PC-9 (cell line): ENCODE measurements at regions not wholly inside any gene's neighbourhood (a gene's known extent, or its start where the extent isn't known, plus 50 kb on each side); places are given as distances from the start of the nearest gene placed in this dataset.

Experiments
- BruUV-seq: library from RNA; stranded (reverse); fragments of 400-500 nt; replicated peaks from 2 replicates; lab custom pipeline; 2021; lab: Mats Ljungman, UMichigan
- CTCF ChIA-PET: fragments of 300-600 bp; sonication (Branson Sonifier 250); formaldehyde crosslinking; loops from one replicate; lab custom pipeline; 2022; ENCODE audit warnings: antibody characterized with exemption; lab: Charles Lee
- POLR2A ChIA-PET: fragments of 300-600 bp; sonication (Branson Sonifier 250); formaldehyde crosslinking; loops from one replicate; lab custom pipeline; 2022; ENCODE audit warnings: antibody characterized with exemption; ENCODE audit not compliant: unreplicated experiment; lab: Charles Lee
- DNase-seq, 2 experiments: peaks; one replicate each; pipeline versions ENCODE4 v3.0.0 to v3.0.0-alpha.2; 2015 to 2022; ENCODE audit warnings: mixed read lengths in 1 of 2
- H2AFZ ChIP-seq: fragments of 200-600 bp; sonication (generic); 2 replicates; pipeline ENCODE4 v1.8.1; 2017; ENCODE audit warnings: antibody characterized with exemption
- H3F3A ChIP-seq: fragments of 200-600 bp; sonication (generic); 2 replicates; pipeline ENCODE4 v1.8.1; 2017; ENCODE audit warnings: antibody characterized with exemption, mild to moderate bottlenecking, low read depth; ENCODE audit not compliant: insufficient read depth
- H3K27ac ChIP-seq: fragments of 200-600 bp; sonication (generic); 2 replicates; pipeline ENCODE4 v1.6.1; 2016; ENCODE audit warnings: mixed run types
- H3K27me3 ChIP-seq: fragments of 200-600 bp; sonication (generic); 2 replicates; pipeline ENCODE4 v1.6.1; 2016; ENCODE audit warnings: low read depth, mixed run types; ENCODE audit not compliant: insufficient read depth
- H3K36me3 ChIP-seq: fragments of 200-600 bp; sonication (generic); 2 replicates; pipeline ENCODE4 v1.6.1; 2016; ENCODE audit warnings: low read depth, mixed run types
- H3K4me1 ChIP-seq: fragments of 200-600 bp; sonication (generic); replicated peaks from 2 replicates; pipeline ENCODE4 v1.6.1; 2016; ENCODE audit warnings: mixed run types; ENCODE audit not compliant: insufficient read depth
- H3K4me2 ChIP-seq: fragments of 200-600 bp; sonication (generic); 2 replicates; pipeline ENCODE4 v1.6.1; 2017; ENCODE audit warnings: mixed run types
- H3K4me3 ChIP-seq: fragments of 200-600 bp; sonication (generic); 2 replicates; pipeline ENCODE4 v1.6.1; 2016; ENCODE audit warnings: mixed run types
- H3K79me2 ChIP-seq: fragments of 200-600 bp; sonication (generic); 2 replicates; pipeline ENCODE4 v1.6.1; 2017; ENCODE audit warnings: low read depth, mixed run types
- H3K9me2 ChIP-seq: fragments of 200-600 bp; sonication (generic); 2 replicates; pipeline ENCODE4 v1.8.1; 2017; ENCODE audit warnings: mild to moderate bottlenecking; ENCODE audit not compliant: insufficient read depth
- H3K9me3 ChIP-seq: fragments of 200-600 bp; sonication (generic); 2 replicates; pipeline ENCODE4 v1.8.1; 2016; ENCODE audit warnings: low read depth; ENCODE audit not compliant: insufficient read depth
- H4K20me1 ChIP-seq: fragments of 200-600 bp; sonication (generic); 2 replicates; pipeline ENCODE4 v1.8.1; 2017; ENCODE audit not compliant: insufficient read depth
- CTCF ChIP-seq: fragments of 200-600 bp; sonication (generic); conservative IDR thresholded peaks from 2 replicates; pipeline ENCODE4 v1.6.1; 2017; ENCODE audit warnings: mixed run types, antibody characterized with exemption, mild to moderate bottlenecking, moderate library complexity
- EZH2 ChIP-seq: fragments of 200-600 bp; sonication (generic); IDR thresholded peaks from 2 replicates; pipeline ENCODE4 v1.8.0; 2017; ENCODE audit warnings: antibody characterized with exemption, low read depth
- intact Hi-C: fragments of 100-400 bp; cut with micrococcal nuclease; formaldehyde crosslinking; loops from one replicate; pipeline ENCODE4 v1.10.0; 2022; ENCODE audit not compliant: unreplicated experiment

GRCh38 chr2:134197445-134197844 lies 56.4 kb upstream of the MGAT5 start:
- no peak for DNase-seq
- no peak for TF ChIP-seq CTCF
- TF ChIP-seq EZH2, result no peak
- no peaks in the 10 kb centered on the region for H4K20me1 ChIP-seq
- CTCF ChIA-PET, result no interaction called here
- H3K9me3 ChIP-seq, result no peaks in the 10 kb centered on the region
- H2AFZ ChIP-seq, result no peak overlapping the region
- H3K36me3 ChIP-seq, result no peaks in the 10 kb centered on the region
- H3K4me1 ChIP-seq, result no peaks in the 10 kb centered on the region
- no peak overlapping the region for H3K4me3 ChIP-seq
- H3F3A ChIP-seq, result no peaks in the 10 kb centered on the region
- no peak overlapping the region for H3K4me2 ChIP-seq
- H3K27me3 ChIP-seq, result no peaks in the 10 kb centered on the region
- POLR2A ChIA-PET, result no interaction called here
- no TSS peak for BruUV-seq
- no peak overlapping the region for H3K27ac ChIP-seq
- no peaks in the 10 kb centered on the region for H3K9me2 ChIP-seq
- H3K79me2 ChIP-seq, result no peaks in the 10 kb centered on the region
- intact Hi-C loops, result no loop called here

DNA sequence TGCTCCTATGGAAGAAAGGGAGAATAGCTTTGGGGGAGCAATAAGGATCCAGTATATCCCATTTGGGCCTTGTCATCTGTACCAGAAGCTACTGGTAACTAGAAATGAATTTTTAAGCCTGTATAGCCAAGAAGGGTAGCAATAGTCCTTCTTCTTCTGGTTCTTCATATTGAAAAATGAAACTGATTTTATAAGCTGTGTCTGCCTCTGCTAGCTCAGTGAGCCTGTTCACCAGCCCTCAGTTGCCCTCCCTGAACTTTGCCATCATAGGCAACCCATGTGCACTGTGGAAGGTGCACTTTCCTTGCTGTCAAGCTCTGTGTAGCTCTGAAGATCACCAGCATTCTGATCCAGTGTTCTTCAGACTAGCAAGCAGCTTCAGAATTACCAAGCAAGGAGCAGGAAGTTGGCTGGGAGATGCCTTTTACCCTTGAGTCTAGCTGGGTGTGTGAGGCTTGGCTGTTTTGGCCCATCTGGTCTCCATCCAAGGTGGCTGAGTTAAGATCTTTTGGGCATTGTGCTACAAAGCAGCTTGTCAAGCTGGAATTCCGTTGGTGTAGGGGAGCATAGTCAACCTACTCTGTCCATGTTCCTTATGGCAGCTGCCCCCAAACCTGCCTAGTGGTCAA lies 55.8 kb upstream of the MGAT5 start:
- Histone ChIP-seq H3K9me3 (no peaks in the 10 kb centered on the region), H4K20me1 (no peaks in the 10 kb centered on the region), H3K9me2 (no peaks in the 10 kb centered on the region), H3K27ac (no peak overlapping the region), H3K4me1 (no peaks in the 10 kb centered on the region), H3F3A (no peaks in the 10 kb centered on the region), H3K4me2 (no peak overlapping the region), H3K36me3 (no peaks in the 10 kb centered on the region), H2AFZ (no peak overlapping the region), H3K4me3 (no peak overlapping the region), H3K27me3 (no peaks in the 10 kb centered on the region), H3K79me2 (no peaks in the 10 kb centered on the region)
- intact Hi-C loops, result no loop called here
- BruUV-seq, result no TSS peak
- no peak for TF ChIP-seq CTCF
- TF ChIP-seq EZH2, result no peak
- CTCF ChIA-PET, result no interaction called here
- POLR2A ChIA-PET, result no interaction called here
- DNase-seq, result no peak

DNA sequence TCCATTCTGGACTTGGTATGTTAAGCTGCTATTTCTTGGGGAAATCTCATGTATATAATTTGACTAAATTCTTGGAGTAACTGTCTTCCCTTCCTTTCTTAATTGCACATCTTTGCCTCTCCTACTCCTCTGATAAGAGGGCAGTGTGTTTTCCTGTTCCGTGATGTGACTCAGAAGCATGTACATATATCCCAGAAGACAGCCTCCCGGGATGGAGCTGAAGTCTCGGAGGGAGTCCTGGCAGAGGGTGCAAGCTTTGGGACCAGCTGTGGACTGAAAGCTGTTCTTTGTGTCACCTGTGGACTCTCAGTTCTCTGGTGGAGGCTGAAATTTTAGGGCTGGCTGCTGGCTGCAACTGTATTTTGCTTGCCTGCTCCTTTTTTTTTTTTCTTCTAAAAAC lies 54.7 kb upstream of the MGAT5 start:
- no peaks in the 10 kb centered on the region for H3K4me1 ChIP-seq
- no TSS peak for BruUV-seq
- H3K27ac ChIP-seq, result no peak overlapping the region
- H2AFZ ChIP-seq, result no peak overlapping the region
- H3K4me2 ChIP-seq, result no peak overlapping the region
- intact Hi-C loops, result no loop called here
- DNase-seq, result no peak
- ChIA-PET CTCF (no interaction called here), POLR2A (interaction anchor here (0.8 kb wide), 1 partner anchor 11 kb away, joined by 12 read pairs; no protein-coding TSS in a partner anchor)
- no peaks in the 10 kb centered on the region for H3K79me2 ChIP-seq
- no peak for TF ChIP-seq CTCF
- no peak for TF ChIP-seq EZH2
- H3K36me3 ChIP-seq, result no peaks in the 10 kb centered on the region
- no peaks in the 10 kb centered on the region for H3K27me3 ChIP-seq
- H3K9me3 ChIP-seq, result no peaks in the 10 kb centered on the region
- H3K4me3 ChIP-seq, result no peak overlapping the region
- no peaks in the 10 kb centered on the region for H3F3A ChIP-seq
- H3K9me2 ChIP-seq, result no peaks in the 10 kb centered on the region
- H4K20me1 ChIP-seq, result no peaks in the 10 kb centered on the region
